Prostate gland (tissue), 2 donors: ENCODE measurements at regions not wholly inside any gene's neighbourhood (a gene's known extent, or its start where the extent isn't known, plus 50 kb on each side); places are given as distances from the start of the nearest gene placed in this dataset.

Experiments
- POLR2A ChIP-seq: fragments of 450-650 bp; IDR thresholded peaks from one replicate; pipeline ENCODE4 v1.6.1; 2016; ENCODE audit warnings: antibody characterized with exemption, mild to moderate bottlenecking
- POLR2AphosphoS5 ChIP-seq: sonication (generic); formaldehyde crosslinking; IDR thresholded peaks from one replicate; pipeline ENCODE4 v1.6.1; 2017; ENCODE audit warnings: antibody characterized with exemption
- TF ChIP-seq, protein P1 (sequence below), 4 experiments: fragments of 200-600 bp in 2 of 4; fragments of 450-650 bp in 2 of 4; sonication (generic) in 2 of 4; IDR thresholded peaks; 1 replicate in 3 of 4; 2 replicates in 1 of 4; pipeline ENCODE4 v1.5.1; 2016 to 2019; ENCODE audit warnings: antibody characterized with exemption in 4 of 4, mild to moderate bottlenecking in 2 of 4, moderate library complexity in 2 of 4

DNA sequence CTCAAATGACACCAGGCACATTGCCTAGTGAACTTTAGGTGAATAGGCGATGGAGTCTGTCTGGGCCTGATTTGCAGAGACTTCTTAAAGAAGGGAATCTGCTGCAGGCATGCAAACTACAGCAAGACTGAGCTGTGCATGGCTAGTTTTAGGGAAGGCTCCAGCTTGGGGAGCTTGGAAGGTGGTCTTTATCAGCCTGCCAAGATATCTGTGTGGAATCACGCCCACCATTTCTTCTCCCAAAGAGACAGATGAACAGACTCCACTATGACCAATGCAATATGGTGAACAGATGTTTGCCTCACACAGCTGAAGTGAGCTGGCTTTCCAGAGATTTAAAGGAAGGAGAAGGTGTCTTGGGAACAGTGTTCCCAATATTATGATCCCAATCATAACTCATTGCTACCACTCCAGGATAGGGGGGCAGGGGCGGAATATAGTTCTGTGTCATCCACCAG, 129.0 kb upstream of the HMHB1 start:
- TF ChIP-seq, protein P1, sequence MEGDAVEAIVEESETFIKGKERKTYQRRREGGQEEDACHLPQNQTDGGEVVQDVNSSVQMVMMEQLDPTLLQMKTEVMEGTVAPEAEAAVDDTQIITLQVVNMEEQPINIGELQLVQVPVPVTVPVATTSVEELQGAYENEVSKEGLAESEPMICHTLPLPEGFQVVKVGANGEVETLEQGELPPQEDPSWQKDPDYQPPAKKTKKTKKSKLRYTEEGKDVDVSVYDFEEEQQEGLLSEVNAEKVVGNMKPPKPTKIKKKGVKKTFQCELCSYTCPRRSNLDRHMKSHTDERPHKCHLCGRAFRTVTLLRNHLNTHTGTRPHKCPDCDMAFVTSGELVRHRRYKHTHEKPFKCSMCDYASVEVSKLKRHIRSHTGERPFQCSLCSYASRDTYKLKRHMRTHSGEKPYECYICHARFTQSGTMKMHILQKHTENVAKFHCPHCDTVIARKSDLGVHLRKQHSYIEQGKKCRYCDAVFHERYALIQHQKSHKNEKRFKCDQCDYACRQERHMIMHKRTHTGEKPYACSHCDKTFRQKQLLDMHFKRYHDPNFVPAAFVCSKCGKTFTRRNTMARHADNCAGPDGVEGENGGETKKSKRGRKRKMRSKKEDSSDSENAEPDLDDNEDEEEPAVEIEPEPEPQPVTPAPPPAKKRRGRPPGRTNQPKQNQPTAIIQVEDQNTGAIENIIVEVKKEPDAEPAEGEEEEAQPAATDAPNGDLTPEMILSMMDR (IDR thresholded peaks at IDR 0.05) = no peak
- TF ChIP-seq POLR2A = no peak
- no peak for TF ChIP-seq POLR2AphosphoS5
